HG03064 (cell line): ENCODE measurements at regions not wholly inside any gene's neighbourhood (a gene's known extent, or its start where the extent isn't known, plus 50 kb on each side); places are given as distances from the start of the nearest gene placed in this dataset.

Experiments
- ATAC-seq: cut with Tn5 transposase; IDR thresholded peaks from one replicate; pipeline ENCODE4 v1.9.1; 2021; ENCODE audit warnings: low read depth; ENCODE audit not compliant: unreplicated experiment

- no peak for ATAC-seq
These were observed 86.8 kb upstream of the SOX9 start for GRCh38 chr17:72034000-72034399.

- ATAC-seq, result no peak
These were observed 82.4 kb upstream of the SOX9 start for GRCh38 chr17:72038427-72038826.

GRCh38 chr17:72039490-72039889 lies 81.3 kb upstream of the SOX9 start:
- ATAC-seq, result no peak

- no peak for ATAC-seq
These were observed 74.6 kb upstream of the SOX9 start for GRCh38 chr17:72046178-72046577.

- ATAC-seq, result no peak
These were observed 73.9 kb upstream of the SOX9 start for GRCh38 chr17:72046643-72047612.

- no peak for ATAC-seq
These were observed 70.9 kb upstream of the SOX9 start for GRCh38 chr17:72049914-72050313.

GRCh38 chr17:72053036-72053435 lies 67.8 kb upstream of the SOX9 start:
- ATAC-seq, result no peak

- no peak for ATAC-seq
These were observed 67.4 kb upstream of the SOX9 start for GRCh38 chr17:72053449-72053848.

GRCh38 chr17:72056155-72056554 lies 64.7 kb upstream of the SOX9 start:
- no peak for ATAC-seq

- ATAC-seq, result no peak
These were observed 64.0 kb upstream of the SOX9 start for GRCh38 chr17:72056727-72057290.

GRCh38 chr17:72060084-72060483 lies 60.7 kb upstream of the SOX9 start:
- no peak for ATAC-seq

GRCh38 chr17:72063262-72063661 lies 57.6 kb upstream of the SOX9 start:
- ATAC-seq, result no peak

GRCh38 chr17:72063756-72064450 lies 56.9 kb upstream of the SOX9 start:
- no peak for ATAC-seq

GRCh38 chr17:72064606-72065193 lies 56.1 kb upstream of the SOX9 start:
- no peak for ATAC-seq

- no peak for ATAC-seq
These were observed 55.3 kb upstream of the SOX9 start for GRCh38 chr17:72065556-72065955.

GRCh38 chr17:72068643-72069042 lies 52.2 kb upstream of the SOX9 start:
- ATAC-seq, result no peak

GRCh38 chr17:72069586-72070202 lies 51.1 kb upstream of the SOX9 start:
- ATAC-seq, result no peak
